ENCODE measurements at regions not wholly inside any gene's neighbourhood (a gene's known extent, or its start where the extent isn't known, plus 50 kb on each side); places are given as distances from the start of the nearest gene placed in this dataset.

DNA sequence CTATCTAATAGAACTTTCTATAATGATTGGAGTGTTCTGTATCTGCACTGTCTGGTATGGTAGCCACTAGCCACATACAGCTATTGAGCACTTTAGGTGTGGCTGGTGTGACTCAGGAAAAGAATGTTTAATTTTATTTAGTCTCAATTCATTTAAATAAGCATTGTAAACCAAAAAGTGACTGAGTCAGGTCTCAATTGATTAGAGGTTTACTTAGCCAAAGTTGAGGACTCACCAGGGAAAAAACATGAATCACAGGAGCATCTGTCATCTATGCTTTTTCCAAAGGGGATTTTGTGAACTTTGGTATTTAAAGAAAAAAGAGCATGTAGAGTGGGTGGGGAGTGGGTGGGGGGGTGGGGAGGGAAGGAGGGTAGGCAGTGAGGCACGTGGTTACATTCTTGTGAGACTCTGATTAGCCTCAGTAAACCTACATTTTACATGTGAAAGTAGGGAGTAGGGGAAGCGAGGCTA lies 473.1 kb downstream of the ATP23 start:
- no peak overlapping the region for H3K9ac ChIP-seq (ENCODE audit: insufficient read depth, low read length, poor library complexity, severe bottlenecking)
- no peak for DNase-seq
- H3K27ac Mint-ChIP-seq = no peak overlapping the region
- no peak overlapping the region for H3K4me3 ChIP-seq (replicated peaks in 1 of 3; ENCODE audit: low read depth in 2 of 3, low read length in 3 of 3)
- H2AFZ ChIP-seq (ENCODE audit: insufficient read depth, low read depth, low read length, poor library complexity, severe bottlenecking) = no peak overlapping the region
- H3K4me3 Mint-ChIP-seq = no peak overlapping the region
- H3K27me3 Mint-ChIP-seq (ENCODE audit: low read depth in 3 of 3) = peaks cover 0 to 3% (median 2%) of the 10 kb centered on the region in 3 donors
- H3K9me3 ChIP-seq (replicated peaks in 1 of 2; ENCODE audit: control insufficient read depth in 1 of 2, insufficient read depth in 1 of 2, low read length in 2 of 2) = peaks cover 0 to 3% of the 10 kb centered on the region in 2 donors
- no peaks in the 10 kb centered on the region for H3K4me1 ChIP-seq (ENCODE audit: control insufficient read depth in 1 of 2, insufficient read depth in 2 of 2, low read length in 2 of 2)
- H3K4me2 ChIP-seq (replicated peaks; ENCODE audit: extremely low read depth, low read length, poor library complexity, severe bottlenecking) = no peak overlapping the region
- no peaks in the 10 kb centered on the region for H4K20me1 ChIP-seq (ENCODE audit: insufficient read depth, low read length)
- no peaks in the 10 kb centered on the region for H3K36me3 ChIP-seq (replicated peaks in 1 of 2; ENCODE audit: control insufficient read depth in 1 of 2, insufficient read depth in 2 of 2, low read length in 2 of 2)
- H3K9me3 Mint-ChIP-seq = peaks cover 0 to 3% (median 0%) of the 10 kb centered on the region in 7 donors
- no CpG with 5 or more reads among the region's 2 CpGs for WGBS (ENCODE audit: insufficient coverage)
- TF ChIP-seq CTCF (IDR thresholded peaks at IDR 0.05) = no peak
- intact Hi-C loops (cut with micrococcal nuclease) = no loop called here
- no peaks in the 10 kb centered on the region for H3K36me3 Mint-ChIP-seq
- H3K4me1 Mint-ChIP-seq = no peaks in the 10 kb centered on the region
- no peaks in the 10 kb centered on the region for H3K79me2 ChIP-seq (ENCODE audit: insufficient read depth, low read length)
- H3K27me3 ChIP-seq (ENCODE audit: control insufficient read depth in 2 of 2, insufficient read depth in 2 of 2, low read length in 2 of 2) = no peaks in the 10 kb centered on the region
- no peak overlapping the region for H3K27ac ChIP-seq (ENCODE audit: low read depth in 1 of 2, low read length in 2 of 2)

GRCh38 chr12:58415716-58416115 lies 474.3 kb downstream of the ATP23 start:
- peaks cover 0 to 3% (median 2%) of the 10 kb centered on the region in 3 donors for H3K27me3 Mint-ChIP-seq (ENCODE audit: low read depth in 3 of 3)
- H3K4me3 Mint-ChIP-seq = no peak overlapping the region
- no peak for TF ChIP-seq CTCF (IDR thresholded peaks at IDR 0.05)
- Histone ChIP-seq H3K4me2 (replicated peaks; ENCODE audit: extremely low read depth, low read length, poor library complexity, severe bottlenecking) (no peak overlapping the region), H3K9ac (ENCODE audit: insufficient read depth, low read length, poor library complexity, severe bottlenecking) (no peak overlapping the region), H3K4me3 (replicated peaks in 1 of 3; ENCODE audit: low read depth in 2 of 3, low read length in 3 of 3) (no peak overlapping the region), H3K27ac (ENCODE audit: low read depth in 1 of 2, low read length in 2 of 2) (no peak overlapping the region), H4K20me1 (ENCODE audit: insufficient read depth, low read length) (no peaks in the 10 kb centered on the region), H3K27me3 (ENCODE audit: control insufficient read depth in 2 of 2, insufficient read depth in 2 of 2, low read length in 2 of 2) (no peaks in the 10 kb centered on the region), H3K79me2 (ENCODE audit: insufficient read depth, low read length) (no peaks in the 10 kb centered on the region), H3K36me3 (replicated peaks in 1 of 2; ENCODE audit: control insufficient read depth in 1 of 2, insufficient read depth in 2 of 2, low read length in 2 of 2) (no peaks in the 10 kb centered on the region), H2AFZ (ENCODE audit: insufficient read depth, low read depth, low read length, poor library complexity, severe bottlenecking) (no peak overlapping the region), H3K9me3 (replicated peaks in 1 of 2; ENCODE audit: control insufficient read depth in 1 of 2, insufficient read depth in 1 of 2, low read length in 2 of 2) (peaks cover 0 to 3% of the 10 kb centered on the region in 2 donors), H3K4me1 (ENCODE audit: control insufficient read depth in 1 of 2, insufficient read depth in 2 of 2, low read length in 2 of 2) (no peaks in the 10 kb centered on the region)
- no peak overlapping the region for H3K27ac Mint-ChIP-seq
- peaks cover 0 to 3% (median 0%) of the 10 kb centered on the region in 7 donors for H3K9me3 Mint-ChIP-seq
- no peaks in the 10 kb centered on the region for H3K36me3 Mint-ChIP-seq
- intact Hi-C loops (cut with micrococcal nuclease) = no loop called here
- H3K4me1 Mint-ChIP-seq = no peaks in the 10 kb centered on the region
- DNase-seq = no peak

Data from CD14-positive monocyte (primary cell).